Caco-2 (cell line): ENCODE measurements at regions not wholly inside any gene's neighbourhood (a gene's known extent, or its start where the extent isn't known, plus 50 kb on each side); places are given as distances from the start of the nearest gene placed in this dataset.
"Not testable (repeated sequence)": the region's sequence is repeated elsewhere in the genome, so short reads cannot be mapped to it uniquely, and the experiment has no call there.

ENCODE experiments used
- BruUV-seq: library from RNA; stranded (reverse); fragments of 400-500 nt; replicated peaks from 2 replicates; lab custom pipeline; 2021; lab: Mats Ljungman, UMichigan
- CTCF ChIA-PET: fragments of 300-600 bp; sonication (Branson Sonifier 250); formaldehyde crosslinking; loops from one replicate; lab custom pipeline; 2022; ENCODE audit warnings: antibody characterized with exemption; lab: Charles Lee
- POLR2A ChIA-PET: fragments of 300-600 bp; sonication (Branson Sonifier 250); formaldehyde crosslinking; loops from one replicate; lab custom pipeline; 2022; ENCODE audit warnings: antibody characterized with exemption; lab: Charles Lee
- DNase-seq, 2 experiments: peaks; one replicate each; pipeline versions ENCODE4 v3.0.0 to v3.0.0-alpha.2; 2020 to 2022
- H3K27me3 ChIP-seq: replicated peaks from 2 replicates; pipeline ENCODE4 v1.6.0; 2011; ENCODE audit warnings: low read length; ENCODE audit not compliant: control insufficient read depth, insufficient read depth
- H3K36me3 ChIP-seq: 2 replicates; pipeline ENCODE4 v1.5.1; 2011; ENCODE audit warnings: low read length; ENCODE audit not compliant: control insufficient read depth, insufficient read depth
- H3K4me1 ChIP-seq: fragments of 250-450 bp; sonication (Bioruptor Pico); 2 replicates; pipeline ENCODE4 v1.5.1; 2020; ENCODE audit warnings: mild to moderate bottlenecking
- H3K4me3 ChIP-seq: 2 replicates; pipeline ENCODE4 v1.5.1; 2011; ENCODE audit warnings: low read depth, mild to moderate bottlenecking, control low read depth, low read length
- H3K9me3 ChIP-seq: fragments of 250-450 bp; sonication (Bioruptor Pico); 2 replicates; pipeline ENCODE4 v1.5.1; 2020; ENCODE audit warnings: mild to moderate bottlenecking, moderate library complexity
- H3K27ac Mint-ChIP-seq: one replicate; pipeline ENCODE4 v1.8.0; 2022; ENCODE audit warnings: mixed read lengths; ENCODE audit not compliant: unreplicated experiment
- H3K27me3 Mint-ChIP-seq: one replicate; pipeline ENCODE4 v1.8.0; 2022; ENCODE audit warnings: mixed read lengths; ENCODE audit not compliant: insufficient read depth, unreplicated experiment
- H3K36me3 Mint-ChIP-seq: one replicate; pipeline ENCODE4 v1.8.0; 2022; ENCODE audit warnings: mild to moderate bottlenecking, mixed read lengths; ENCODE audit not compliant: insufficient read depth, unreplicated experiment
- H3K4me1 Mint-ChIP-seq: one replicate; pipeline ENCODE4 v1.8.0; 2022; ENCODE audit warnings: low read depth, mixed read lengths; ENCODE audit not compliant: unreplicated experiment
- H3K4me3 Mint-ChIP-seq: one replicate; pipeline ENCODE4 v1.8.0; 2022; ENCODE audit warnings: mild to moderate bottlenecking, moderate library complexity, mixed read lengths; ENCODE audit not compliant: unreplicated experiment
- H3K9me3 Mint-ChIP-seq: one replicate; pipeline ENCODE4 v1.8.0; 2022; ENCODE audit warnings: mixed read lengths; ENCODE audit not compliant: unreplicated experiment
- intact Hi-C: fragments of 100-400 bp; cut with micrococcal nuclease; formaldehyde crosslinking; loops from one replicate; pipeline ENCODE4 v1.10.0; 2022; ENCODE audit not compliant: unreplicated experiment
- TF ChIP-seq, protein P1 (sequence below), 2 experiments: fragments of 200-600 bp in 1 of 2; IDR thresholded peaks; 1 replicate in 1 of 2; 2 replicates in 1 of 2; pipeline versions ENCODE4 v1.5.1 to v1.8.0; 2011 to 2022; ENCODE audit warnings: antibody characterized with exemption in 1 of 2, control low read depth in 1 of 2, inconsistent platforms in 1 of 2, low read depth in 1 of 2, low read length in 1 of 2, mild to moderate bottlenecking in 1 of 2, moderate library complexity in 1 of 2; ENCODE audit not compliant: insufficient read depth in 1 of 2, severe bottlenecking in 1 of 2, unreplicated experiment in 1 of 2

DNA sequence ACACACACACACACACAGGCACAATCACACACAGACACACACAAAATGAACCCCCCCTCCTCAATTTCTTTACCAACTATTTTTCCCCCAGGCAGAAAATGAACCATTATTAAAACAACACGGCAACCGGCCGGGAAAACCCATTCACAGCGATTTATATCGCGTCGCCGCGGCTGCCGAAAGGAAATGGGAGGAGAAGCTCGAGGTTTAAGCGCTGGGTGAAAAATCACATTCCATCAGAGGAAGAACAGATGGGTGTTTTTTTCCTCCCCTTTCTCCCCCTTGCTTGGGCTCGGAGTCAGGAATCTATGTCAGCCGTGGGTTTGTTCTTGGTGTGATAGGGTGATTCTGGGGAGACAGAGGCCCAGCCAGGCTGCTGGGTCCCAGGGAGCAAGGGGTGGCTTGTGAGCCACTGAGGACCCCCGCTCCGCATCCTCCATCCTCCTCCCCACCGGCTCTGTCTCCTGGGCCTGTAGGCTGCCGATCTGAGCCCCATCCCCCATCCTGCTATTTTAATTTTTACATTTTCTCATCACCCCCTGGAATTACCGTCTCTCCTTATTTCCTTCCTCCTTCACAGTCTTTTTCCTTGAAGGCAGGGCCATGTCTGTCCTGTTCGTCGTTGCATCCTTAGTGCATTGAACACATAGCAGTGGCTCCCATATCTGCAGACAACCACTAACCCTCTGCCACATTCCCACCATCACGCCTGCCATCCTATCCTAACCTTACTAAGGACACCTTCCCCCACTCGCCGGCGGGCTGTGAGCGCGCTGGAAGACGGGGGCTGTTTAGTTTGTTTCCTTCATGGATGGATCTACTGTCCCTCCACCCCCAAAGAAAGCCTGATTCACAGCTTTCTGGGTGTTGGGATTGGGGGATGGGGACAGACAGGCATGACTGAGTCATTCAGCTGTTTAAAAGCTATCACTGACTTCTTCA lies 137.7 kb downstream of the CRLF3 start:
- DNase-seq, H3K9me3 Mint-ChIP-seq, BruUV-seq, H3K36me3 ChIP-seq, POLR2A ChIA-PET, intact Hi-C loops, H3K4me1 Mint-ChIP-seq, H3K9me3 ChIP-seq, H3K27me3 ChIP-seq, H3K4me3 ChIP-seq, CTCF ChIA-PET, H3K36me3 Mint-ChIP-seq, H3K4me3 Mint-ChIP-seq, H3K27ac Mint-ChIP-seq, H3K27me3 Mint-ChIP-seq, H3K4me1 ChIP-seq: not testable (repeated sequence)

DNA sequence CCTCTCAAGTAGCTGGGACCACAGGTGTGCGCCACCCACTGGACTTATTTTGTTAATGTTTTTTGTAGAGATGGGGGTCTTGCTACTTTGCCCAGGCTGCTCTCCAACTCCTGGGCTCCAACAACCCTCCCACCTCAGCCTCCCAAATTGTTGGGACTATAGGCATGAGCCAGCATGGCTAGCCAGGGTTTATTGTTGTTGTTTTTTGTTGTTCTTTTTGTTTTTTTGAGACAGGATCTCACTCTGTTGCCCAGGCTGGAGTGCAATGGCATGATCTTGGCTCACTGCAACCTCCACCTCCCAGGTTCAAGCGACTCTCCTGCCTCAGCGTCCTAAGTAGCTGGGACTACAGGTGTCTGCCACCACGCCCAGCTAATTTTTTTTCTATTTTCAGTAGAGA lies 142.2 kb downstream of the CRLF3 start:
- H3K4me3 Mint-ChIP-seq, CTCF ChIA-PET, BruUV-seq: not testable (repeated sequence)

DNA sequence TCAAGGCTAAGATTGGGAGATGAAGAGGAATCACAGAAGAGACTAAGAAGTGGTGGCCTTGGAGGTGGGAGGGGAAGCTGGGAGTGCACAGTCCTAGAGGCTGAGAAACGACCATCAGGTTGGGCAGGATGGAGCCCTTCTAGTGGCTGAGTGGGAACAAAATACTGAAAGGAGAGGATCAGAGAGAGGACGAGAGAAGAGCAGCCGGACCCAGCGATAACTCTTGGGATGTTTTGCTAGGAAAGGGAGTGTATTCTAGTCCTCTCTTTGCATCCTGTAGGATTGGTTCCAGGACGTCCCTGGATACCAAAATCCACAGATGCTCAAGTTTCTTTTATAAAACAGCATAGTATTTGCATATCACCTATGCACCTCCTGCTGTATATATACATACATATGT lies 143.8 kb downstream of the CRLF3 start:
- CTCF ChIA-PET, H3K9me3 ChIP-seq, H3K4me3 ChIP-seq, DNase-seq, H3K4me1 Mint-ChIP-seq, intact Hi-C loops, BruUV-seq, POLR2A ChIA-PET, H3K27ac Mint-ChIP-seq, H3K27me3 ChIP-seq, H3K36me3 ChIP-seq, H3K9me3 Mint-ChIP-seq, H3K4me3 Mint-ChIP-seq, H3K27me3 Mint-ChIP-seq, H3K36me3 Mint-ChIP-seq, H3K4me1 ChIP-seq: not testable (repeated sequence)

More for the DNA sequence above, 142.2 kb downstream of the CRLF3 start:
- H3K9me3 Mint-ChIP-seq, H3K4me3 ChIP-seq, H3K4me1 ChIP-seq, H3K27me3 ChIP-seq, intact Hi-C loops, DNase-seq, H3K27me3 Mint-ChIP-seq, H3K9me3 ChIP-seq, H3K4me1 Mint-ChIP-seq, H3K27ac Mint-ChIP-seq, POLR2A ChIA-PET, H3K36me3 ChIP-seq, H3K36me3 Mint-ChIP-seq: not testable (repeated sequence)

DNA sequence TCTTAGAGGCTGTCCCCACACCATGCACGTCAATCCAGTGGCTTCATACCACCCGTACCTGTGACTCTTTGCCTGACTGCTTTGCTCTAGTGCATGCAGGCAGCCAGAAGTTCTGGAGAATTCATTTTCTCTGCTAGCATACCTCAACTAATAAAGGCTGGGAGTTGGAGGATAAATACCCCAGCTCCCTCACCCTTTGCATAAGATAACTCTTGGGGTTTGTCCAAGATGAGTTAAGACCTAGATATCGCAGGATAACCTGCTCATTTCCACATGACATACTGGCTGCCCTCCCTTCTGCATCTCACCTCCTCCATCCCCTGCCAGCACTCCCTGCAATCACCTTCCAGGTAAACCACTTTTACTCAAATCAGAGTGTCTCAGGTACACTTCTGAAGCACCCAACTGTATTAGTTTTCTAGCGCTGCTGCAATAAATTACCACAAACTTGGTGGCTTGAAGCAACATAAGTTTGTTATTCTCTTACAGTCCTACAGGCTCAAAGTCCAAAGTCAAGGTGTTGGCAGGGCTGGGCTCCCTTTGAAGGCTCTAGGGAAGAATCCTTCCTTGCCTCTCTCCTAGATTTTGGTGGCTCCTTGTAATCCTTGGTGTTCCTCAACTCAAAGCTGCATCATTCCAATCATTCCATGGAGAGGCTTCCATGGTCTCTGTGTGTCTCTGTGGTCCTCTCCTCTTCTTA lies 146.8 kb downstream of the CRLF3 start:
- TF ChIP-seq, protein P1, sequence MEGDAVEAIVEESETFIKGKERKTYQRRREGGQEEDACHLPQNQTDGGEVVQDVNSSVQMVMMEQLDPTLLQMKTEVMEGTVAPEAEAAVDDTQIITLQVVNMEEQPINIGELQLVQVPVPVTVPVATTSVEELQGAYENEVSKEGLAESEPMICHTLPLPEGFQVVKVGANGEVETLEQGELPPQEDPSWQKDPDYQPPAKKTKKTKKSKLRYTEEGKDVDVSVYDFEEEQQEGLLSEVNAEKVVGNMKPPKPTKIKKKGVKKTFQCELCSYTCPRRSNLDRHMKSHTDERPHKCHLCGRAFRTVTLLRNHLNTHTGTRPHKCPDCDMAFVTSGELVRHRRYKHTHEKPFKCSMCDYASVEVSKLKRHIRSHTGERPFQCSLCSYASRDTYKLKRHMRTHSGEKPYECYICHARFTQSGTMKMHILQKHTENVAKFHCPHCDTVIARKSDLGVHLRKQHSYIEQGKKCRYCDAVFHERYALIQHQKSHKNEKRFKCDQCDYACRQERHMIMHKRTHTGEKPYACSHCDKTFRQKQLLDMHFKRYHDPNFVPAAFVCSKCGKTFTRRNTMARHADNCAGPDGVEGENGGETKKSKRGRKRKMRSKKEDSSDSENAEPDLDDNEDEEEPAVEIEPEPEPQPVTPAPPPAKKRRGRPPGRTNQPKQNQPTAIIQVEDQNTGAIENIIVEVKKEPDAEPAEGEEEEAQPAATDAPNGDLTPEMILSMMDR (IDR thresholded peaks at IDR 0.05; ENCODE audit: insufficient read depth in 1 of 2, low read depth in 1 of 2, low read length in 1 of 2, severe bottlenecking in 1 of 2, unreplicated experiment in 1 of 2), result no peak
- no peak for DNase-seq
- BruUV-seq, result no TSS peak
- Histone ChIP-seq H3K27me3 (no peaks in the 10 kb centered on the region), H3K9me3 (0 out of 2 replicates have a peak, but pooled peaks cover 3% of the 10 kb centered on the region), H3K4me1 (no peaks in the 10 kb centered on the region), H3K4me3 (no peak overlapping the region), H3K36me3 (no peaks in the 10 kb centered on the region)
- Mint-ChIP-seq H3K4me1 (no peaks in the 10 kb centered on the region), H3K9me3 (no peaks in the 10 kb centered on the region), H3K27ac (no peak overlapping the region), H3K36me3 (no peaks in the 10 kb centered on the region), H3K4me3 (no peak overlapping the region), H3K27me3 (no peaks in the 10 kb centered on the region)
- ChIA-PET POLR2A (no interaction called here), CTCF (no interaction called here)
- intact Hi-C loops, result no loop called here

DNA sequence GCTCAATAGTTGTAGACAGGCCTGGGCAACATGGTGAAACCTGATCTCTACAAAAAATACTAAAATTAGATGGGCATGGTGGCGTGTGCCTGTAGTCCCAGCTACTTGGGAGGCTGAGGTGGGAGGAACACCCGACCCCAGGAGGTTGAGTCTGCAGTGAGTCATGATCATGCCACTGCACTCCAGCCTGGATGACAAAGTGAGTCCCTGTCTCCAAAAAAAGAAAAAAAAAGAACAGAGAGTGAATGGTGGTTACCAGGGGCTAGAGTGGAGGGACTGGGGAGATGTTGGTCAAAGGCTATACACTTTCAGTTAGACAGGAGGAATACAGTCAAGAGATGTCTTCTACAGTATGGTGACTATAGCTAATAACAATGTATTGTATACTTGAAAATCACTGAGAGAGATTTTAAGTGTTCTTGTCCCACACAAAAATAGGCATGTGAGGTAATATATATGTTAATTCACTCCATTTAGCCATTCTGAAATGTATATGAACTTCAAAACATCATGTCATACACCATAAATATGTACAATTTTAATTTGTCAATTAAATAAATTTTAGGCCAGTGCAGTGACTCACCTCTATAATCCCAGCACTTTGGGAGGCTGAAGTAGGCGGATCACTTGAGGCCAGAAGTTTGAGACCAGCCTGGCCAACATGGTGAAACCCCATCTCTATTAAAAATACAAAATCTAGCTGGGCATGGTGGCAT lies 148.6 kb downstream of the CRLF3 start:
- H3K4me1 Mint-ChIP-seq, intact Hi-C loops, H3K9me3 Mint-ChIP-seq, H3K4me3 Mint-ChIP-seq, POLR2A ChIA-PET, H3K4me3 ChIP-seq, H3K4me1 ChIP-seq, H3K27me3 ChIP-seq, H3K36me3 ChIP-seq, BruUV-seq, H3K27me3 Mint-ChIP-seq, DNase-seq, CTCF ChIA-PET, H3K27ac Mint-ChIP-seq, H3K36me3 Mint-ChIP-seq, H3K9me3 ChIP-seq: not testable (repeated sequence)

DNA sequence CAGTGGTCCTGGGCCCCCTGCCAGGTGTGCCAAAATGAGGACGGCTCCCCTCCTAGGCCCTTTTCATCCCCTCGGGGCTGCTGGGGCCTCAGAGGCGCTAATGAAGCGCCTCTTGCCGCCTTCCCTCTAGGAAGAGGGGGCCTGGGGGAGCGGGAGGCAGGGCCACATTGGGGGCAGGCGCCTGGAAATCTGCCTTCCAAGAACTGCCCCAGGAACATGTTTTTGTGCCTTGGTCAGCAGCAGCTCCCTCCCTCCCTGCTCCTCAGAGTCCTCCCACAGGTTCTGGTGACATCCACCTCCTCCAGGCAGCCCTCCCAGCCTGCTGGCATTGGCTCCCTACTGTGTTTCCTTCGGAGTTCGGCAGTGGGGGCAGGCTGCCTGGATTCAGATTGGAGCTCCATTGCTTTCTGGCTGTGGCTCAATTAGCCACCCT lies 155.3 kb downstream of the CRLF3 start:
- H3K36me3 Mint-ChIP-seq, H3K9me3 ChIP-seq, intact Hi-C loops, H3K4me1 ChIP-seq, POLR2A ChIA-PET, BruUV-seq, H3K4me3 Mint-ChIP-seq, H3K27me3 Mint-ChIP-seq, H3K27me3 ChIP-seq, H3K9me3 Mint-ChIP-seq, DNase-seq, CTCF ChIA-PET, H3K4me1 Mint-ChIP-seq, H3K27ac Mint-ChIP-seq, H3K36me3 ChIP-seq, H3K4me3 ChIP-seq: not testable (repeated sequence)
